Stimulated activated CD4-positive, alpha-beta T cell treated with anti-CD3 and anti-CD28 coated beads, TNF-alpha, amount 100 ng/mL, for 4 hours (primary cell): ENCODE measurements at regions not wholly inside any gene's neighbourhood (a gene's known extent, or its start where the extent isn't known, plus 50 kb on each side); places are given as distances from the start of the nearest gene placed in this dataset.

Experiments
- DNase-seq, 3 experiments: peaks; one replicate each; pipeline ENCODE4 v3.0.0-alpha.2; 2020; ENCODE audit warnings: low read depth in 3 of 3

GRCh38 chr14:104319491-104320241 lies 181.3 kb downstream of the KIF26A start:
- DNase-seq, result no peak

GRCh38 chr14:104320611-104321086 lies 182.3 kb downstream of the KIF26A start:
- no peak for DNase-seq

GRCh38 chr14:104321088-104321801 lies 182.9 kb downstream of the KIF26A start:
- DNase-seq, result no peak

- DNase-seq, result no peak
Observed at GRCh38 chr14:104321802-104322130, 183.4 kb downstream of the KIF26A start.

- DNase-seq, result no peak
Observed at GRCh38 chr14:104322531-104323366, 184.4 kb downstream of the KIF26A start.

GRCh38 chr14:104323551-104324175 lies 185.3 kb downstream of the KIF26A start:
- no peak for DNase-seq

- DNase-seq, result no peak
Observed at GRCh38 chr14:104326848-104327247, 188.5 kb downstream of the KIF26A start.

- DNase-seq, result no peak
Observed at GRCh38 chr14:104328607-104329006, 190.2 kb downstream of the KIF26A start.

- DNase-seq, result no peak
Observed at GRCh38 chr14:104329793-104330192, 191.4 kb downstream of the KIF26A start.

GRCh38 chr14:104331871-104332605 lies 193.7 kb downstream of the KIF26A start:
- no peak for DNase-seq

GRCh38 chr14:104332634-104333270 lies 194.4 kb downstream of the KIF26A start:
- DNase-seq, result no peak

GRCh38 chr14:104333646-104334423 lies 195.4 kb downstream of the KIF26A start:
- no peak for DNase-seq

- DNase-seq, result no peak
Observed at GRCh38 chr14:104334424-104335161, 196.2 kb downstream of the KIF26A start.

- DNase-seq, result no peak
Observed at GRCh38 chr14:104335176-104335575, 196.8 kb downstream of the KIF26A start.

- DNase-seq, result no peak
Observed at GRCh38 chr14:104335611-104336010, 197.2 kb downstream of the KIF26A start.

GRCh38 chr14:104337351-104337750 lies 199.0 kb downstream of the KIF26A start:
- DNase-seq, result no peak

- DNase-seq, result no peak
Observed at GRCh38 chr14:104339361-104339760, 201.0 kb downstream of the KIF26A start.

- DNase-seq, result no peak
Observed at GRCh38 chr14:104339829-104340228, 201.4 kb downstream of the KIF26A start.
